HL-60 (cell line): ENCODE measurements at regions not wholly inside any gene's neighbourhood (a gene's known extent, or its start where the extent isn't known, plus 50 kb on each side); places are given as distances from the start of the nearest gene placed in this dataset.

ENCODE experiments used
- CTCF ChIP-seq: IDR thresholded peaks from one replicate; pipeline ENCODE4 v1.5.1; 2011; ENCODE audit warnings: low read length, control low read depth, inconsistent platforms; ENCODE audit not compliant: insufficient read depth
- GABPA ChIP-seq: IDR thresholded peaks from 2 replicates; pipeline ENCODE4 v1.6.1; 2012; ENCODE audit warnings: low read depth
- POLR2AphosphoS5 ChIP-seq: IDR thresholded peaks from 2 replicates; pipeline ENCODE4 v1.6.1; 2012; ENCODE audit warnings: low read depth
- SPI1 ChIP-seq: IDR thresholded peaks from 2 replicates; pipeline ENCODE4 v1.6.1; 2012; ENCODE audit warnings: low read depth, mild to moderate bottlenecking, borderline replicate concordance

GRCh38 chr12:115407036-115407435 is 723.1 kb upstream of the TBX3 start:
- no peak for TF ChIP-seq CTCF
- TF ChIP-seq POLR2AphosphoS5, result no peak
- no peak for TF ChIP-seq GABPA
- no peak for TF ChIP-seq SPI1
